IPS-15b (cell line): ENCODE measurements at regions not wholly inside any gene's neighbourhood (a gene's known extent, or its start where the extent isn't known, plus 50 kb on each side); places are given as distances from the start of the nearest gene placed in this dataset.
"Not testable (repeated sequence)": the region's sequence is repeated elsewhere in the genome, so short reads cannot be mapped to it uniquely, and the experiment has no call there.

Source experiments
- H3K27me3 ChIP-seq: one replicate; pipeline ENCODE4 v1.6.1; 2013; ENCODE audit warnings: low read length; ENCODE audit not compliant: control insufficient read depth, insufficient read depth
- H3K36me3 ChIP-seq: one replicate; pipeline ENCODE4 v1.6.1; 2013; ENCODE audit warnings: low read length; ENCODE audit not compliant: control insufficient read depth, insufficient read depth
- H3K4me1 ChIP-seq: one replicate; pipeline ENCODE4 v1.6.1; 2013; ENCODE audit warnings: mild to moderate bottlenecking, low read length; ENCODE audit not compliant: control insufficient read depth, insufficient read depth
- H3K4me3 ChIP-seq: one replicate; pipeline ENCODE4 v1.5.1; 2013; ENCODE audit warnings: low read depth, low read length
- H3K9ac ChIP-seq: one replicate; pipeline ENCODE4 v1.6.1; 2013; ENCODE audit warnings: low read depth, mild to moderate bottlenecking, low read length
- H3K9me3 ChIP-seq: one replicate; pipeline ENCODE4 v1.6.1; 2013; ENCODE audit warnings: mild to moderate bottlenecking, low read length; ENCODE audit not compliant: control insufficient read depth, insufficient read depth

DNA sequence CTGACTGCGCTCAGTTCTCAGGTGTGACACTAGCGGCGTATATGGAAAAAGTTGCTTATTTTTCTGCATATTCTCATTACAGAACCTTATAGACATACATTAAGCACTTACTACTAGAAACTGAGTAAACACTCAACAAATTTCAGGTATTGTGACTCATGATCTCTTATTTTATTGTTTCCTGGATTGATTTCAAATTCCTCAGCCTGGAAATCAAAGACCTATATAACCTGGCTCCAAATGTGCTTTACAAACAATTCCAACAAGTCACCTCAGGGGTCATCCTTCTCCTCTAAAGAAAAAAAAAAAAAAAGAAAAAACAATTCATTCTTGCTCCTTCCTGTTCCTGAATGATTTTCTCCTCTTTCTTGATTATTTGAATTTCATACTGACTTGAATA lies 152.3 kb downstream of the ADAM29 start:
- H3K27me3 ChIP-seq = no peaks in the 10 kb centered on the region
- H3K4me1 ChIP-seq = peaks cover 4% of the 10 kb centered on the region
- no peak overlapping the region for H3K9ac ChIP-seq
- H3K9me3 ChIP-seq = no peaks in the 10 kb centered on the region
- no peak overlapping the region for H3K4me3 ChIP-seq
- no peaks in the 10 kb centered on the region for H3K36me3 ChIP-seq

DNA sequence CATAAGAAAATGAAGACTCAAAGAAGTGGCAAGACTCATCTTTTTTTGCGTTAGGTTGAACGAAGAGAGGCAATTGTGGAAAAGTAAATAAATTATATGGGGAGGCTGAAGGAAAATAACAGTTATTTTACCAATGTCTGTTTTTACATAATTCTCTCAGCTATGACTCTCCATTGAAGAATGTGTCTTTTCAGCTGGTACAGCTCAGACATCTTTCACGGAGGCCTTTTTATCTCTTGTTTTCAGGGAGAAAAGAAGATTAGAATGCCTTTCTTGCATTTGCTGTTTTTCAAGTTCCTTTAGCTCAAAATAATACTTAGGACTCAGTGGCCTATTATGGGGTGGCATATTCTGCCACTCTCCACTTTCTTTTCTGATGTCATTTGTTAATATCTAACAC lies 153.0 kb downstream of the ADAM29 start:
- Histone ChIP-seq H3K4me3 (no peak overlapping the region), H3K9me3 (no peaks in the 10 kb centered on the region), H3K9ac (no peak overlapping the region), H3K4me1 (peaks cover 4% of the 10 kb centered on the region), H3K27me3 (no peaks in the 10 kb centered on the region), H3K36me3 (no peaks in the 10 kb centered on the region)

DNA sequence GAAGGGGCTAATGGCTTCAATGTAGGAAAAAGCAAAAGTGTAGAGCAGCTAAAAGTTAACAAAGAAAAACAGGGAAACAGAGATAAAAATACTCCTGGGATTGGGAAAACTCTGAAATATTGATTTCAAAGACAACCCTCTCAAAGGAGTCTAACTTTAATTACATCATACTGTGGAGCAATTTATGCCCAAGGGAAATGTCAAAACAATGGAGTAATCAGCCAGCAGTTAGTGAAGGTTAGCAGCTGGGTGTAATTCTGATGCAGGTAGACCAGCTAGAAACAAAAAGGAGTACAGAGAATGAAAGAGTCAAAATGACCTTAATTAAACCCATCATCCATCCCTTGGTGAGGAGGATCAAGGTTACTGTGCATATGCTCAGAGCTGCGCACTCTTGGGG lies 169.0 kb downstream of the ADAM29 start:
- H3K4me3 ChIP-seq = no peak overlapping the region
- H3K27me3 ChIP-seq = no peaks in the 10 kb centered on the region
- H3K36me3 ChIP-seq = no peaks in the 10 kb centered on the region
- no peaks in the 10 kb centered on the region for H3K9me3 ChIP-seq
- no peaks in the 10 kb centered on the region for H3K4me1 ChIP-seq
- no peak overlapping the region for H3K9ac ChIP-seq

DNA sequence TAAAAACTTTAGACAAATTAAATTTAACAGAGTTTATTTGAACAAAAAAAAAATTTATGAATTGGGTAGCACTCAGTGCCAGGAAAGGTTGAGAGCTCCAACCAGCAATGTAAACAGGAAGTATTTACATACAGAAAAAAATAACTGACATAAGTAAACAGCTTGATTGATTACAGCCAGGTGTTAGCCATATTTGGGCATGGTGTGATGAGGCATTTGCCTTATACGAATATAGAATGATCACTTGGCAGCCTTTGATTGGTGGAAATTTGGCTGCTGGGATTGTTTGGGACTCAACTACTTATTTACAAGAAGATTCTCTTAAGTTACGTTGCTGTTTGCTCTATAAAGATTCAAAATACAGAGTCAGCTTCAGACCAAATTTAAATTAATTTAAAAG lies 172.0 kb downstream of the ADAM29 start:
- Histone ChIP-seq H3K9ac (no peak overlapping the region), H3K4me3 (no peak overlapping the region), H3K9me3 (no peaks in the 10 kb centered on the region), H3K4me1 (no peaks in the 10 kb centered on the region), H3K27me3 (no peaks in the 10 kb centered on the region), H3K36me3 (no peaks in the 10 kb centered on the region)

DNA sequence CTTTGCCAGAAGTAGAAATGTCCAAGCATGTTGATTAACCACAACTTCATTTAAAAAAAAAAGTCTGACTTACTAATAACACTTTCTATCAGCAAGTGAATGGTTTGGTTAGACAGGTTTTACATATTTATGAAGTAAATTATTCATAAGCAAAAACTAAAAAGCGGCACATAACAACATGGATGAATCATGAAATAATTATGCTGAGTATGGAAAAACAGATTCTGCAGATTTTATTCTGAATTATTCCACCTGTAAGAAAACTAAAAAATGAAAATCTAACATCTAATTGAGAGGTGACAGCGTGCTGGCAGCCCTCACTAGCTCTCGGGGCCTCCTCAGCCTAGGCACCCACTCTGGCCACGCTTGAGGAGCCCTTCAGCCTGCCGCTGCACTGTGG lies 173.5 kb downstream of the ADAM29 start:
- H3K9me3 ChIP-seq = no peaks in the 10 kb centered on the region
- H3K9ac ChIP-seq = no peak overlapping the region
- no peaks in the 10 kb centered on the region for H3K36me3 ChIP-seq
- no peaks in the 10 kb centered on the region for H3K27me3 ChIP-seq
- no peak overlapping the region for H3K4me3 ChIP-seq
- no peaks in the 10 kb centered on the region for H3K4me1 ChIP-seq

DNA sequence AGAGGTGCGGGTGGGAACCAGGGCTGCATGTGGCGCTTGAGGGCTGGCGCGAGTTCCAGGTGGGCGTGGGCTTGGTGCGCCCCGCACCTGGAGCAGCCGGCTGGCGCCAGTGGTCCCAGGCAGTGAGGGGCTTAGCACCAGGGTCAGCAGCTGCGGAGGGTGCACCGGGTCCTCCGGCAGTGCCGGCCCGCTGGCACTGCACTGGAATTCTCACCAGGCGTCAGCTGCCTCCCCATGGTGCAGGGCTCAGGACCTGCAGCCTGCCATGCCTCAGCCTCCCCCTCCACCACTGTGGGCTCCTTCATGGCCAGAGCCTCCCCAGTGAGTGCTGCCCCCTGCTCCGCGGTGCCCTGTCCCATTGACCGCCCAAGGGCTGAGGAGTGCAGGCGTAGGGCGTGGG lies 174.0 kb downstream of the ADAM29 start:
- Histone ChIP-seq H3K4me3 (no peak overlapping the region), H3K27me3 (no peaks in the 10 kb centered on the region), H3K9me3 (no peaks in the 10 kb centered on the region), H3K9ac (no peak overlapping the region), H3K4me1 (no peaks in the 10 kb centered on the region), H3K36me3 (no peaks in the 10 kb centered on the region)

DNA sequence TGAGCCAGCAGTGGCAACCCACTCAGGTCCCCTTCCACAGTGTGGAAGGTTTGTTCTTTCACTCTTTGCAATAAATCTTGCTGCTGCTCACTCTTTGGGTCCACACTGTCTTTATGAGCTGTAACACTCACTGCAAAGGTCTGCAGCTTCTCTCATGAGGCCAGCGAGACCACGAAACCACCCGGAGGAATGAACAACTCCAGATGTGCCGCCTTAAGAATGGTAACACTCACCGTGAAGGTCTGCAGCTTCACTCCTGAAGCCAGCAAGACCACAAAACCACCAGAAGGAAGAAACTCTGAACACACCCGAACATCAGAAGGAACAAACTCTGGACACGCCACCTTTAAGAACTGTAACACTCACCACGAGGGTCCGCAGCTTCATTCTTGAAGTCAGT lies 174.9 kb downstream of the ADAM29 start:
- not testable (repeated sequence) for H3K9ac ChIP-seq, H3K27me3 ChIP-seq, H3K4me1 ChIP-seq, H3K9me3 ChIP-seq, H3K36me3 ChIP-seq, H3K4me3 ChIP-seq

DNA sequence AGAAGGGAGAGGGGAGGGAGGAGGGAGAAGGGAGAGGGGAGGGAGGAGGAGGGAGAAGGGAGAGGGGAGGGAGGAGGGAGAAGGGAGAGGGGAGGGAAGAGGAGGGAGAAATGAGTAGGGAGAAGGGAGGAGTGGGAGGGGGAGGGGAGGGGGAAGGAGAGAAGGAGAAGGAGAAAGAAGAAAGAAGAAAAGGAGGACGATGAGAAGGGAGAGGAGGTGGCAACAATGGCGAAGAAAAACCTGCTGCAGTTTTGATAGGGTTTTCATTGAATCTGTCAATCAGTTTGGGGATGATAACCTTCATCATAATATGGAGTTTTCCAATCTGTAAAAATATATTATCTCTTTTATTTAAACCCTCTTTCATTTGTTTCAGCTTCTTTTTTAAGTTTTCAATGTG lies 185.2 kb downstream of the ADAM29 start:
- Histone ChIP-seq H3K36me3 (no peaks in the 10 kb centered on the region), H3K9me3 (no peaks in the 10 kb centered on the region), H3K27me3 (no peaks in the 10 kb centered on the region), H3K9ac (no peak overlapping the region), H3K4me3 (no peak overlapping the region), H3K4me1 (no peaks in the 10 kb centered on the region)

DNA sequence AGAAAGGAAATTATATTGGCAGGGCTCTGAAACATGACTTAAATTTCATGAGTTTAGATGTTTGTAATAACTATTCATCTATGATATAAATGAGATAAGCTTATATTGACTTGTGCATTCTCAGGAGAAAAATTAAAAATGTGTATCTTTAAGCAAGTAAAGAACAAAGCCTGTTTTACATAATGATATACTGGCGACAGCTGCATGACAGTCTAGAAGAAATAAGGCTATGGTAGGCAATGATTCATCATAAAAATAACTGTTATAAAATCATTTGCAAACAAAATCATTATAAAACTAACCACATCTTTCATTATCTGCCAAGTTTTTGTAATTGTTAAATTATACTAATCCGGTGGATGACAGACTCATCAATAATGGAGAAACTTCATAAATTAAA lies 188.1 kb downstream of the ADAM29 start:
- no peak overlapping the region for H3K4me3 ChIP-seq
- H3K4me1 ChIP-seq = no peaks in the 10 kb centered on the region
- no peaks in the 10 kb centered on the region for H3K9me3 ChIP-seq
- H3K36me3 ChIP-seq = no peaks in the 10 kb centered on the region
- H3K27me3 ChIP-seq = no peaks in the 10 kb centered on the region
- no peak overlapping the region for H3K9ac ChIP-seq

DNA sequence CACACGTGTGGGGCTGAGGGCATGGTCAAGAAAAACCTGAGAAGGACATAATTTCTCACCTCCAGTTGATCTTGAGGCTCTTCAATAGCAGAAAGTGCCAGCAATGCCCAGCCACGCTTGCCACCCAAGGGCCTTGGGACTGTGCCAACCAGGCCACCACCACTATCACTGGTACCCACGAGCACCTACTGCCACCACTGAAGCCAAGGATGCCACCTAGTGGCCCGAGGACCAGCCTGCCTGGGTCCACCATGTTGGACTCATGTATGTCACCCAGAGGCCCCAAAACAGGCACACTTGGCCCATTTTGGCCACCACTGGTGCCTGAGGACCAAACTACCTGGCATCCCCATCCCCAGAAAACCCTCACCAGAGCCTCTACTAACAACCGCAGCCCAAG lies 191.8 kb downstream of the ADAM29 start:
- Histone ChIP-seq H3K27me3 (no peaks in the 10 kb centered on the region), H3K4me1 (no peaks in the 10 kb centered on the region), H3K9me3 (no peaks in the 10 kb centered on the region)

DNA sequence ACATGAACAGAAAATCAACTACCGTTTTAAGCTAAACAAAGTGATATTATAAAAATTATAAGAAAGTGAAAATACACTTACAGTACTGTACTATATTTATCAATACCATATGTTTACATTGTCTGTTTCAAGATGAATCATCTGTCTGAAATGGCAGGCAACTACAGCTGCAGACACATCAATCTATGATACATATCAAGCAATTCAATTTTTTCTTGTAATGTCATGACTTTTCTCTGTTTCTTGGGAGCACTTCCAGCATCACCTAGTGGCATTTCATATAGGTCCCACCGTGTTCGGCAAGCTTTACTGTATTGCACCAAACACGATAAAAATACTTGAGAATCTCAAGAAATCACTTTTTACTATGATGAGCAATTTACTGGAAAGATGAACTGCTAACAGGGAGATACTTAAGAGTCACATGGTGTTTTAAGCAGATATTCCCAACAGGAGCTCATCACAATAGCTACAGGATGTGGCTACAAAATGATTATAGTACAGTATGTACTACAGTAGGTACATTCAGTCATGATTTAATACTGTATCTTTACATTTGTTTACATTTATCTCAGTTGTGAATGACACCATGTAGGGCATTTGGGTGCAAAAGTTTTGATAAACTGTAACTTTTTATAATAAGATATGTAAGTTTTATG lies 207.4 kb downstream of the ADAM29 start:
- no peaks in the 10 kb centered on the region for H3K27me3 ChIP-seq
- no peaks in the 10 kb centered on the region for H3K9me3 ChIP-seq
- H3K4me1 ChIP-seq = no peaks in the 10 kb centered on the region
- H3K9ac ChIP-seq = no peak overlapping the region
- H3K36me3 ChIP-seq = no peaks in the 10 kb centered on the region
- H3K4me3 ChIP-seq = no peak overlapping the region

More for the DNA sequence above, 191.8 kb downstream of the ADAM29 start:
- Histone ChIP-seq H3K36me3 (no peaks in the 10 kb centered on the region), H3K4me3 (no peak overlapping the region), H3K9ac (no peak overlapping the region)

DNA sequence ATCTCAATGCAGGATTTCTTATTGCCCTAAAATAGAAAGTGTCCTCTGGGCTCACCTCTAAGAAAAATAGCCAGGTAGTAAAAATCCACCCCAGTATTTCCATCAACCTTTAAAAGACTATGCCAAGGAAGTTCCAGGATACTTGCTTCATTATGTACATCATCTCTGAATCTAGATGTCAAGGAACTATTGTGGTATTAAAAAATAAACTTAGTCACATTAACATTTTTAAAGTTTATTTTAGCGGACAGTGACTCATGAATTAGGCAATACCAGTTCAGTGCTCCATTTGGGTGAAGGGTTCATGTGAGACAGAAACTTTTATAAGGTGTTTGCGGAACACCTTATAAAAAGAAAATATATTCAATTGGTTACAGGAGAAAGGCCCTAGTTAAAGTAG lies 209.2 kb downstream of the ADAM29 start:
- Histone ChIP-seq H3K4me3 (no peak overlapping the region), H3K36me3 (no peaks in the 10 kb centered on the region), H3K9me3 (no peaks in the 10 kb centered on the region), H3K4me1 (no peaks in the 10 kb centered on the region), H3K27me3 (no peaks in the 10 kb centered on the region), H3K9ac (no peak overlapping the region)
